Spleen (tissue), 11 donors: ENCODE measurements at regions not wholly inside any gene's neighbourhood (a gene's known extent, or its start where the extent isn't known, plus 50 kb on each side); places are given as distances from the start of the nearest gene placed in this dataset.
"Not testable (repeated sequence)": the region's sequence is repeated elsewhere in the genome, so short reads cannot be mapped to it uniquely, and the experiment has no call there.

Source experiments
- DNase-seq: peaks from one replicate; pipeline ENCODE4 v3.0.0-alpha.2; 2020
- H3K27ac ChIP-seq, 8 donors: fragments of 200-600 bp; sonication (generic) in 7 of 8; 1 replicate in 4 of 8; 2 replicates in 4 of 8; pipeline versions ENCODE4 v1.5.0 to v1.8.0; 2016 to 2021; ENCODE audit warnings: inconsistent platforms in 4 of 8, mild to moderate bottlenecking in 4 of 8, moderate library complexity in 1 of 8
- H3K27me3 ChIP-seq, 7 donors: fragments of 200-600 bp; sonication (generic) in 6 of 7; replicated peaks in 1 of 7; 1 replicate in 4 of 7; 2 replicates in 3 of 7; pipeline versions ENCODE4 v1.5.0 to v1.8.0; 2016 to 2021; ENCODE audit warnings: inconsistent platforms in 3 of 7, mild to moderate bottlenecking in 1 of 7
- H3K36me3 ChIP-seq, 6 donors: fragments of 200-600 bp; sonication (generic) in 5 of 6; 1 replicate in 4 of 6; 2 replicates in 2 of 6; pipeline versions ENCODE4 v1.5.0 to v1.8.0; 2016 to 2021; ENCODE audit warnings: inconsistent platforms in 2 of 6
- H3K4me1 ChIP-seq, 6 donors: fragments of 200-600 bp; sonication (generic) in 5 of 6; 1 replicate in 3 of 6; 2 replicates in 3 of 6; pipeline versions ENCODE4 v1.5.0 to v1.8.0; 2016 to 2021; ENCODE audit warnings: inconsistent platforms in 3 of 6
- H3K4me3 ChIP-seq, 8 donors: fragments of 200-600 bp; sonication (generic) in 7 of 8; 1 replicate in 4 of 8; 2 replicates in 4 of 8; pipeline versions ENCODE4 v1.5.0 to v1.8.0; 2016 to 2021; ENCODE audit warnings: inconsistent platforms in 4 of 8, mild to moderate bottlenecking in 4 of 8, moderate library complexity in 2 of 8
- H3K9me3 ChIP-seq, 8 donors: fragments of 200-600 bp; sonication (generic) in 7 of 8; 1 replicate in 4 of 8; 2 replicates in 4 of 8; pipeline versions ENCODE4 v1.5.0 to v1.8.0; 2016 to 2021; ENCODE audit warnings: inconsistent platforms in 4 of 8
- POLR2A ChIP-seq, 3 donors: fragments of 450-650 bp; IDR thresholded peaks; one replicate each; pipeline ENCODE4 v1.5.1; 2017; ENCODE audit warnings: antibody characterized with exemption in 3 of 3, mild to moderate bottlenecking in 1 of 3
- POLR2AphosphoS5 ChIP-seq, 3 donors: sonication (generic); formaldehyde crosslinking; IDR thresholded peaks; one replicate each; pipeline ENCODE4 v1.5.1; 2017; ENCODE audit warnings: antibody characterized with exemption in 3 of 3
- WGBS, 5 donors: extraction: QIAGEN DNeasy Blood & Tissue Kit in 3 of 5; methylation state at CpG; one replicate each; pipeline versions ENCODE4 v1.1.5 to v1.1.7; 2013 to 2018; 5-methylcytosine and 5-hydroxymethylcytosine counted together
- intact Hi-C: fragments of 100-400 bp; cut with DNase I; formaldehyde crosslinking; loops from one replicate; pipeline ENCODE4 v1.15.0; 2023; ENCODE audit warnings: low total_unique reads
- TF ChIP-seq, protein P1 (sequence below), 11 experiments: fragments of 200-600 bp in 7 of 11; fragments of 450-650 bp in 4 of 11; sonication (generic) in 4 of 11; IDR thresholded peaks in 8 of 11; conservative IDR thresholded peaks in 3 of 11; 1 replicate in 7 of 11; 2 replicates in 4 of 11; pipeline versions ENCODE4 v1.4.0 to v1.8.0; 2016 to 2021; ENCODE audit warnings: antibody characterized with exemption in 11 of 11, inconsistent platforms in 4 of 11, mild to moderate bottlenecking in 1 of 11
- donor health status: healthy with polysubstance abuse.
- donor health status: DM: no; HTN: no; CAD: no; lungs with moderate emphysema.
- donor health status: DM: no; HTN: no; CAD: no.
- donor health status: Bipolar disorder and iron deficiency.
- donor health status: healthy.
- donor health status: DM: no; HTN: no; CAD: no.
- donor health status: DM: yes; HTN: yes; CAD: no.

DNA sequence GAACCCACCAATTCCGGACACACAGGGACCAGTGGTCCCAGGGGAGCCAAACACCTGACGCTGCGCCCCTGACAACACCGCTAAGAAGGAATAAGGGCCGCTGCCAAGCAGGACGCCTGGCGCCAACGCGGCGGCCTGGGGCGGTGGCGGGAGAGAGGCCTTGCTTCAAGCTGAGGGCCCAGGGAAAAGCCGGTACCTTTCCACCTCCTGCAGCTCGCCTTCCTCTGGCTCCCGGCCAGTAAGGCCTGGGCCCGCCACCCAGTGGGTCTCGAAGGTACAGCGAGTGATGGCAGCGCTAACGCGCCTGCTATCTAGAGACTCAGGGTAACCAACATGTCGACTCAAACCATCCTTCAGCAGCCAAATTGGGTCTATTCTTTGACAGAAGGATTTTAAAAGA, 1074.1 kb downstream of the SI start:
- WGBS, 5 donors, result 88 to 93% (median 90%) methylated on average over 22 of the region's 22 CpGs
- peak; percentile 47 for DNase-seq
- intact Hi-C loops, result no loop called here
- Histone ChIP-seq H3K4me1 (no peaks in the 10 kb centered on the region), H3K36me3 (no peaks in the 10 kb centered on the region), H3K9me3 (peaks cover 0 to 19% (median 3%) of the 10 kb centered on the region in 8 donors), H3K4me3 (no peak overlapping the region), H3K27ac (no peak overlapping the region), H3K27me3 (no peaks in the 10 kb centered on the region)
- TF ChIP-seq POLR2AphosphoS5 (IDR thresholded peaks at IDR 0.05) (no peak), POLR2A (IDR thresholded peaks at IDR 0.05) (no peak)
- TF ChIP-seq, protein P1, sequence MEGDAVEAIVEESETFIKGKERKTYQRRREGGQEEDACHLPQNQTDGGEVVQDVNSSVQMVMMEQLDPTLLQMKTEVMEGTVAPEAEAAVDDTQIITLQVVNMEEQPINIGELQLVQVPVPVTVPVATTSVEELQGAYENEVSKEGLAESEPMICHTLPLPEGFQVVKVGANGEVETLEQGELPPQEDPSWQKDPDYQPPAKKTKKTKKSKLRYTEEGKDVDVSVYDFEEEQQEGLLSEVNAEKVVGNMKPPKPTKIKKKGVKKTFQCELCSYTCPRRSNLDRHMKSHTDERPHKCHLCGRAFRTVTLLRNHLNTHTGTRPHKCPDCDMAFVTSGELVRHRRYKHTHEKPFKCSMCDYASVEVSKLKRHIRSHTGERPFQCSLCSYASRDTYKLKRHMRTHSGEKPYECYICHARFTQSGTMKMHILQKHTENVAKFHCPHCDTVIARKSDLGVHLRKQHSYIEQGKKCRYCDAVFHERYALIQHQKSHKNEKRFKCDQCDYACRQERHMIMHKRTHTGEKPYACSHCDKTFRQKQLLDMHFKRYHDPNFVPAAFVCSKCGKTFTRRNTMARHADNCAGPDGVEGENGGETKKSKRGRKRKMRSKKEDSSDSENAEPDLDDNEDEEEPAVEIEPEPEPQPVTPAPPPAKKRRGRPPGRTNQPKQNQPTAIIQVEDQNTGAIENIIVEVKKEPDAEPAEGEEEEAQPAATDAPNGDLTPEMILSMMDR (IDR thresholded peaks at IDR 0.05 in 8 of 11, conservative IDR thresholded peaks at IDR 0.05 in 3 of 11), result no peak

DNA sequence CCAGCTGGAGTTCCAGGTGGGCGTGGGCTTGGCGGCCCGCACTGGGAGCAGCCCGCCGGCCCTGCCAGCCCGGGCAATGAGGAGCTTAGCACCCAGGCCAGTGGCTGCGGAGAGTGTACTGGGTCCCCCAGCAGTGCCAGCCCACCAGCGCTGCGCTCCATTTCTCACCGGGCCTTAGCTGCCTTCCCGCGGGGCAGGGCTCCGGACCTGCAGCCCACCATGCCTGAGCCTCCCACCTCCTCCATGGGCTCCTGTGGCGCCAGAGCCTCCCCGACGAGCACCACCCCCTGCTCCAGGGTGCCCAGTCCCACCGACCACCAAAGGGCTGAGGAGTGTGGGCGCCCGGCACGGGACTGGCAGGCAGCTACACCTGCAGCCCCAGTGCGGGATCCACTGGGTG, 1075.3 kb downstream of the SI start:
- H3K27ac ChIP-seq, H3K4me1 ChIP-seq, intact Hi-C loops, H3K36me3 ChIP-seq, H3K27me3 ChIP-seq, H3K4me3 ChIP-seq: not testable (repeated sequence)
- H3K9me3 ChIP-seq, result peaks cover 0 to 15% (median 3%) of the 10 kb centered on the region in 8 donors
- DNase-seq, result peak; percentile 54
- 87 to 100% (median 93%) methylated on average over 3 to 21 of the region's 21 CpGs for WGBS, 5 donors

DNA sequence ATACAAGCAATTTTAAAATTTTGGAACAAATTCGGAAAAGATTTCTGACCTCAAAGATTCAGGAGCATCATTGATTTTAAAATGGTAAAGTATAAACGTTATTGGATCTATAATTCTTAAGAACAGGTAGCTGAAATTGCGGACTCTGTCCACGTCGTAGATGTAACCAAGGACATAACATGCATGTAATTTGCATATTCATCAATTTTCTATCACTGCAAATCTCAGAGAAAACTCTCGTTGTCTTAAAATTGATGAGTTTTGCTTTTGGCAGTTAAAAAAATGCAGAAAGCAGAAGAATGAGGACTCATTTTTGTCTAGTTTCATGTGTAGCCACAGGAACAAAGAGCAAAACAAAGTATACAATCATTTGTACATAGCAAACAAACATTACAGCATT, 1094.4 kb downstream of the SI start:
- Histone ChIP-seq H3K9me3 (peaks cover 0 to 5% (median 0%) of the 10 kb centered on the region in 8 donors), H3K27ac (no peak overlapping the region), H3K4me3 (no peak overlapping the region), H3K27me3 (no peaks in the 10 kb centered on the region), H3K36me3 (no peaks in the 10 kb centered on the region), H3K4me1 (no peaks in the 10 kb centered on the region)
- intact Hi-C loops, result no loop called here
- DNase-seq, result no peak
- TF ChIP-seq POLR2A (IDR thresholded peaks at IDR 0.05) (no peak), POLR2AphosphoS5 (IDR thresholded peaks at IDR 0.05) (no peak)
- TF ChIP-seq, protein P1 (IDR thresholded peaks at IDR 0.05 in 8 of 11, conservative IDR thresholded peaks at IDR 0.05 in 3 of 11), result no peak
- WGBS, 5 donors, result 75 to 85% (median 81%) methylated on average over 6 of the region's 6 CpGs

DNA sequence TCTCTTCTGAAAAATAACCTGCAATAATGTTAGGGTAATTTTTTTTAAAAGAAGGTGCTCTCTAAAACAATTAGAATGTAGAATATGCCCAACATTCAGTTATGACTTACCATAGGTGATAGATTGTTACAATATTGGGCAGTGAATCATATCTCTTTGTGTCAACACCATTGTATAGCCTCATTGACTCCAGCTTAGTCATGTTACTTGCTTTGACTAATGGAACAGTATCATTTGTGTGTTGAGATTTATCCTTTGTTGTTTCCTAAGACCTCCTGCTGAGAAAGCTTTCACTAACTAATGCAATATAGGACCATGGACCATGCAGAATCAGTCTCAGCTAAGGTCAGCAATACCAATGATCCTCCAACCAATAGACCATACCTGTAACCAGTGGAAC, 1106.4 kb downstream of the SI start:
- intact Hi-C loops, result no loop called here
- H3K9me3 ChIP-seq, result peaks cover 0 to 8% (median 0%) of the 10 kb centered on the region in 8 donors

More for the DNA sequence above, 1106.4 kb downstream of the SI start:
- Histone ChIP-seq H3K4me1 (no peaks in the 10 kb centered on the region), H3K27ac (no peak overlapping the region), H3K4me3 (no peak overlapping the region), H3K36me3 (no peaks in the 10 kb centered on the region), H3K27me3 (no peaks in the 10 kb centered on the region)
- DNase-seq, result no peak
- TF ChIP-seq POLR2A (IDR thresholded peaks at IDR 0.05) (no peak), POLR2AphosphoS5 (IDR thresholded peaks at IDR 0.05) (no peak)
- TF ChIP-seq, protein P1 (IDR thresholded peaks at IDR 0.05 in 8 of 11, conservative IDR thresholded peaks at IDR 0.05 in 3 of 11), result no peak
